Left lung (tissue), 4 donors: ENCODE measurements at regions not wholly inside any gene's neighbourhood (a gene's known extent, or its start where the extent isn't known, plus 50 kb on each side); places are given as distances from the start of the nearest gene placed in this dataset.

Source experiments
- ATAC-seq: fragments of 200-7000 bp; cut with Tn5 transposase; one replicate; pipeline ENCODE4 v1.9.1; 2020; ENCODE audit warnings: moderate library complexity
- DNase-seq, 4 donors: peaks; one replicate each; pipeline ENCODE4 v3.0.0-alpha.2; 2013 to 2020
- H3K27ac ChIP-seq, 2 donors: fragments of 200-600 bp; sonication (generic) in 1 of 2; one replicate each; pipeline versions ENCODE4 v1.5.0 to v1.8.0; 2020 to 2021
- H3K27me3 ChIP-seq, 2 donors: fragments of 200-600 bp; sonication (generic) in 1 of 2; one replicate each; pipeline versions ENCODE4 v1.5.0 to v1.8.0; 2020 to 2021
- H3K36me3 ChIP-seq, 2 donors: fragments of 200-600 bp; sonication (generic) in 1 of 2; one replicate each; pipeline versions ENCODE4 v1.5.0 to v1.8.0; 2020 to 2021
- H3K4me1 ChIP-seq, 2 donors: fragments of 200-600 bp; one replicate each; pipeline ENCODE4 v1.8.0; 2021
- H3K4me3 ChIP-seq, 2 donors: fragments of 200-600 bp; sonication (generic) in 1 of 2; one replicate each; pipeline versions ENCODE4 v1.5.0 to v1.8.0; 2020 to 2021; ENCODE audit warnings: mild to moderate bottlenecking in 1 of 2
- H3K9me3 ChIP-seq, 2 donors: fragments of 200-600 bp; sonication (generic) in 1 of 2; one replicate each; pipeline versions ENCODE4 v1.5.0 to v1.8.0; 2020 to 2021
- intact Hi-C, 2 donors: fragments of 100-400 bp; cut with DNase I; formaldehyde crosslinking; loops; one replicate each; pipeline versions ENCODE4 v1.11.2 to v1.14.2; 2022
- TF ChIP-seq, protein P1 (sequence below), 2 donors: fragments of 200-600 bp; sonication (generic) in 1 of 2; IDR thresholded peaks; one replicate each; pipeline versions ENCODE4 v1.5.0 to v1.8.0; 2021; ENCODE audit warnings: antibody characterized with exemption in 2 of 2
- donor health status: DM: no; HTN: yes; CAD: no.
- donor health status: DM: no; HTN: no; CAD: no.

DNA sequence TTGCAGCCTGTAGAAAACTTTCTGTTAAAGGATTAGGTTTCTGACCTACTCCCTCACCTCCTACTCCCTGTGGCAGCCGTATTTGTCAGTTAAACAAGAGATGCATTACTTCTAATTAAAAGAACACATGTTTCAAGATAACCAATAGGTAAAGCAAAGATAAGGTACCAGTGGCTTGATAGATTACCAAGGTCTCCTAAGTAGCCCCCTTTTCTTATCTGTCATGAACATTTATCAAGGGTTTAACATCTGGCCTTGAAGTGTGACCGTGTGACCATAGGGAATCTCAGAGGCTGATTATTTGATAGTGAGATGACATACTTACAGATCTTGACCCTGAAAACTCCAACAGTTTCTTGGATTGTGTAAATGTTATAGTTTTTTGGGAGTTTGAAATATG, 764.0 kb upstream of the EDIL3 start:
- H3K9me3 ChIP-seq, result no peaks in the 10 kb centered on the region
- ATAC-seq, result no peak
- H3K27me3 ChIP-seq, result no peaks in the 10 kb centered on the region
- no peak for DNase-seq
- intact Hi-C loops, result no loop called here
- no peaks in the 10 kb centered on the region for H3K36me3 ChIP-seq
- no peak overlapping the region for H3K4me3 ChIP-seq
- no peak overlapping the region for H3K27ac ChIP-seq
- TF ChIP-seq, protein P1, sequence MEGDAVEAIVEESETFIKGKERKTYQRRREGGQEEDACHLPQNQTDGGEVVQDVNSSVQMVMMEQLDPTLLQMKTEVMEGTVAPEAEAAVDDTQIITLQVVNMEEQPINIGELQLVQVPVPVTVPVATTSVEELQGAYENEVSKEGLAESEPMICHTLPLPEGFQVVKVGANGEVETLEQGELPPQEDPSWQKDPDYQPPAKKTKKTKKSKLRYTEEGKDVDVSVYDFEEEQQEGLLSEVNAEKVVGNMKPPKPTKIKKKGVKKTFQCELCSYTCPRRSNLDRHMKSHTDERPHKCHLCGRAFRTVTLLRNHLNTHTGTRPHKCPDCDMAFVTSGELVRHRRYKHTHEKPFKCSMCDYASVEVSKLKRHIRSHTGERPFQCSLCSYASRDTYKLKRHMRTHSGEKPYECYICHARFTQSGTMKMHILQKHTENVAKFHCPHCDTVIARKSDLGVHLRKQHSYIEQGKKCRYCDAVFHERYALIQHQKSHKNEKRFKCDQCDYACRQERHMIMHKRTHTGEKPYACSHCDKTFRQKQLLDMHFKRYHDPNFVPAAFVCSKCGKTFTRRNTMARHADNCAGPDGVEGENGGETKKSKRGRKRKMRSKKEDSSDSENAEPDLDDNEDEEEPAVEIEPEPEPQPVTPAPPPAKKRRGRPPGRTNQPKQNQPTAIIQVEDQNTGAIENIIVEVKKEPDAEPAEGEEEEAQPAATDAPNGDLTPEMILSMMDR (IDR thresholded peaks at IDR 0.05), result no peak
- no peaks in the 10 kb centered on the region for H3K4me1 ChIP-seq

DNA sequence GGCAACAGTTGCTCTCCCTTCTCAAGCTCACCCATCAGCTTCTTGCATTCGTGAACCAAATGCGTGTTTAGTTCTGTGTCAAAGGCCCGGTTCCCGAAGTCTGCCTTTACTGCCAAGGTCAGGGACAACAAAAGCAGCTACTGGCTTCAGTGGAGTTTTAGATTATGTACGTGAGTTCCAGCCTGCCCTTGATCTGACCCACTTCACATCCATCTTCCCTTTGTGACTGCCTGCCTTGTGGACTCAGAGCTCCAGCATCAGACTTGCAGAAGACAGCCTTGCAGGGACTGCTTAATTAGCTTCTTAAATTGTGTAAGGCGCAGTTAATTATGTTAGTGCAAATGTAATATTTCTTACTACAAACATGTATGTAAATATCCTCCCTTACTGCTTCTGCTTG, 774.7 kb upstream of the EDIL3 start:
- H3K36me3 ChIP-seq, result no peaks in the 10 kb centered on the region
- intact Hi-C loops, result no loop called here
- H3K27ac ChIP-seq, result no peak overlapping the region
- ATAC-seq (no peak), DNase-seq (no peak)
- no peaks in the 10 kb centered on the region for H3K9me3 ChIP-seq
- H3K4me1 ChIP-seq, result no peaks in the 10 kb centered on the region
- TF ChIP-seq, protein P1 (IDR thresholded peaks at IDR 0.05), result no peak
- no peaks in the 10 kb centered on the region for H3K27me3 ChIP-seq
- H3K4me3 ChIP-seq, result no peak overlapping the region

DNA sequence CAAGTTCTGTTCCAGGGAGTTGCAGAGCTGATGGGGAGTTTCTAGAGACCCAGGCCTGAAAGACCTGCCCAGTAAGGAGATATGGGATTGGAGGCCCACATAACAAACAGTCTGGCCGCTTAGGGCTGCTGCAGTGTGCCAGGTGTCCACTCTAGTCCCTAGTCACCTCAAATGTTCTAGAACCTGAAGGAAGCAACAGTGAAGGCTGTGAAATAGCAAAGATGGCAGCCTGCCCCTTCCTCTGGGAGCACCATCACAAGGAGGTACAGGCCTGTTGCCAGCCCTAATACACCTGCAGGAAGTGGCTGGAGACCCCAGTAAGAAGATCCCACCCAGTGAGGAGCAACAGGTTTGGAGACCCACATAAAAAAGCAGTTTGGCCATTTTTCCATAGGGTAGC, 783.8 kb upstream of the EDIL3 start:
- H3K4me1 ChIP-seq, result no peaks in the 10 kb centered on the region
- TF ChIP-seq, protein P1 (IDR thresholded peaks at IDR 0.05), result no peak
- no peaks in the 10 kb centered on the region for H3K27me3 ChIP-seq
- no peak overlapping the region for H3K27ac ChIP-seq
- ATAC-seq (no peak), DNase-seq (no peak)
- intact Hi-C loops, result no loop called here
- H3K9me3 ChIP-seq, result peaks cover 0 to 7% of the 10 kb centered on the region in 2 donors
- no peaks in the 10 kb centered on the region for H3K36me3 ChIP-seq
- no peak overlapping the region for H3K4me3 ChIP-seq

DNA sequence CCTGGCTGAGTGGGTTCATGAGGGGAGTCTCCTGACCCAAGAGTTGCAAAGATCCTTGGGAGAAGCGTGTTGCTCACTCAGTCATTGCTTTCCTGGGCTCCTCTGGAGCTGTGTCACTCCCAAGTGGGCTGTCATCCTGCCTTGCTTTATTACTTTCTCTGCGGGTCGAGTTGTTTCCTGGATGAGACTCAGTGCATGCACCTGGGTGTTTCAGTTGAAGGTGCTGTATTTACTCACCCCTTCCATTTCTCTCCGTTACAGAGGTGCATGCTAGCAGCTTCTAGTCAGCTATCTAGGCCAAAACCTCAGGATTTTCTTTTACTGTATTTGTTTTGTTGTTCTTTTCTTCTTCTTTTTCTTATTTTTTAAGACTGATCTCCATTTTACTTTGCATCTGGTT, 785.5 kb upstream of the EDIL3 start:
- intact Hi-C loops, result no loop called here
- no peak for DNase-seq
- no peaks in the 10 kb centered on the region for H3K4me1 ChIP-seq
- no peak for ATAC-seq
- no peaks in the 10 kb centered on the region for H3K36me3 ChIP-seq
- TF ChIP-seq, protein P1 (IDR thresholded peaks at IDR 0.05), result no peak
- H3K4me3 ChIP-seq, result no peak overlapping the region
- H3K9me3 ChIP-seq, result peaks cover 0 to 5% of the 10 kb centered on the region in 2 donors
- H3K27ac ChIP-seq, result no peak overlapping the region
- H3K27me3 ChIP-seq, result no peaks in the 10 kb centered on the region

DNA sequence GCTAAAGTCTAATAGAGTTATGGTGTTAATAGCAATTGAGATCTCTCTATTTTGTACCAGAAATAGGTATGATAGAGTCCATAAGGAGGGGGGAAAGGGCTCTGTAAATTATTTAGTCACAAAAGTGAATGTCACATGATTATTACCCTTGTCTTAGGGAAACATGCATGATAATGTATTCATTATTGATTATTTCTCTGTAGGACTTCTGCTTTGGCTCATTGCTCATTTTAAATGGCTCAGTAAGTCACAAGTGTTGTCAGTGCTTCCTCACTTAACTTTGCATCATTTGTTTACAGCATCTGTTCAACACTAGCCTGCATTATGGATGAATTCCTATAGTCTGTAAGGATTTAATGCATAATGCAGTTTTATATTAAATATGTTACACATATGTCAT, 788.8 kb upstream of the EDIL3 start:
- no peak overlapping the region for H3K27ac ChIP-seq
- H3K36me3 ChIP-seq, result no peaks in the 10 kb centered on the region
- no peaks in the 10 kb centered on the region for H3K9me3 ChIP-seq
- H3K4me3 ChIP-seq, result no peak overlapping the region
- no peaks in the 10 kb centered on the region for H3K4me1 ChIP-seq
- intact Hi-C loops, result no loop called here
- no peaks in the 10 kb centered on the region for H3K27me3 ChIP-seq
- TF ChIP-seq, protein P1 (IDR thresholded peaks at IDR 0.05), result no peak
- DNase-seq (no peak), ATAC-seq (no peak)
